ENCODE measurements at regions not wholly inside any gene's neighbourhood (a gene's known extent, or its start where the extent isn't known, plus 50 kb on each side); places are given as distances from the start of the nearest gene placed in this dataset.

DNA sequence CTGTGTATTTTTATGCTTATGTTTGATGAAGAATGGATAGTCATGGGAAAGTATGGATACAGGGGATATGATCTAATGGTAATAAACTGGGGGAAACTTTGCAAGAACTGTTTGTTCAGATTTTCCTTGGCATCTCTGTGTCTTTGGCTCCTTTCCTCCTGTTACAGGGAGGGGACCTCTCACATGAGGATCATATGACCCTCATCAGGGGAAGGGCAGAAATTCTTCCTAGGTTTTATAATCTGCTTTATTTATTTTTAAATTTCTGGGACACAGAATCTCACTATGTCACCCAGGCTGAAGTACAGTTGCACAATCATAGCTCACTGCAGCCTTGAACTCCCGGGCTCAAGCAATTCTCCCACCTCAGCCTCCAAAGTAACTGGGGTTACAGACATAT is 526.5 kb downstream of the CCER1 start:
- H3K36me3 ChIP-seq (ENCODE audit: low read depth), result no peaks in the 10 kb centered on the region
- intact Hi-C loops (cut with DNase I, micrococcal nuclease), result no loop called here
- no peaks in the 10 kb centered on the region for H3K9me3 ChIP-seq
- DNase-seq (no peak), ATAC-seq (no peak)
- no peak for TF ChIP-seq CTCF (IDR thresholded peaks at IDR 0.05)
- no peak overlapping the region for H3K4me3 ChIP-seq
- no peaks in the 10 kb centered on the region for H3K4me1 ChIP-seq (ENCODE audit: low read depth)

DNA sequence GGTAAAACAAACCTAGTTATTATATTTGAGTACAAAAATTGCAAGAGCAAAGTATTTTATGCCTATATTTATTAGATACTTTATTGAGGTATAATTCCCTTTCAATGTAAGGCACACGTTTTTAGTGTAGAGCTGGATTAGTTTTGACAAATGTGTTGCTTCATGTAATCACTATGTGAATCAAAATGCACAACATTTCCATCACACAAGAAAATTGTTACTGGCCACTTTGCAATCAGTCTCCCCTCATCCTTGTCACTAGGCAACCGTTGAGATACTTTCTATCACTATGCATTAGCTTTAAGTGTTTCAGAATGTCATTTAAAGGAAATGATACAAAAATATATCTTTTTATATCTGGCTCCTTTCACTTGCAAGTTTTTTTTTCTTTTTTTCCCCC is 531.0 kb downstream of the CCER1 start:
- intact Hi-C loops (cut with DNase I, micrococcal nuclease), result no loop called here
- no peak for ATAC-seq

GRCh38 chr12:90410962-90411361 is 544.0 kb downstream of the CCER1 start:
- no peaks in the 10 kb centered on the region for H3K36me3 ChIP-seq (ENCODE audit: low read depth)
- no peak for TF ChIP-seq CTCF (IDR thresholded peaks at IDR 0.05)
- DNase-seq, result peak in 1 of 3 donors; percentile 48
- no peaks in the 10 kb centered on the region for H3K4me1 ChIP-seq (ENCODE audit: low read depth)
- intact Hi-C loops (cut with DNase I, micrococcal nuclease), result no loop called here
- H3K4me3 ChIP-seq, result no peak overlapping the region
- no peak for ATAC-seq
- no peaks in the 10 kb centered on the region for H3K9me3 ChIP-seq

More for the DNA sequence above, 531.0 kb downstream of the CCER1 start:
- no peak overlapping the region for H3K4me3 ChIP-seq
- no peak for TF ChIP-seq CTCF (IDR thresholded peaks at IDR 0.05)
- no peaks in the 10 kb centered on the region for H3K4me1 ChIP-seq (ENCODE audit: low read depth)
- no peaks in the 10 kb centered on the region for H3K9me3 ChIP-seq
- no peaks in the 10 kb centered on the region for H3K36me3 ChIP-seq (ENCODE audit: low read depth)
- DNase-seq, result no peak

GRCh38 chr12:90407841-90408240 is 547.1 kb downstream of the CCER1 start:
- intact Hi-C loops (cut with DNase I, micrococcal nuclease), result no loop called here
- ATAC-seq (no peak), DNase-seq (no peak)
- no peaks in the 10 kb centered on the region for H3K9me3 ChIP-seq
- TF ChIP-seq CTCF (IDR thresholded peaks at IDR 0.05), result no peak
- H3K4me1 ChIP-seq (ENCODE audit: low read depth), result no peaks in the 10 kb centered on the region
- no peak overlapping the region for H3K4me3 ChIP-seq
- H3K36me3 ChIP-seq (ENCODE audit: low read depth), result no peaks in the 10 kb centered on the region

- TF ChIP-seq CTCF (IDR thresholded peaks at IDR 0.05), result no peak
- no peak overlapping the region for H3K4me3 ChIP-seq
- H3K4me1 ChIP-seq (ENCODE audit: low read depth), result no peaks in the 10 kb centered on the region
- H3K36me3 ChIP-seq (ENCODE audit: low read depth), result no peaks in the 10 kb centered on the region
- DNase-seq (no peak), ATAC-seq (no peak)
- no peaks in the 10 kb centered on the region for H3K9me3 ChIP-seq
- intact Hi-C loops (cut with DNase I, micrococcal nuclease), result no loop called here
These were observed 550.9 kb downstream of the CCER1 start for GRCh38 chr12:90404071-90404470.

DNA sequence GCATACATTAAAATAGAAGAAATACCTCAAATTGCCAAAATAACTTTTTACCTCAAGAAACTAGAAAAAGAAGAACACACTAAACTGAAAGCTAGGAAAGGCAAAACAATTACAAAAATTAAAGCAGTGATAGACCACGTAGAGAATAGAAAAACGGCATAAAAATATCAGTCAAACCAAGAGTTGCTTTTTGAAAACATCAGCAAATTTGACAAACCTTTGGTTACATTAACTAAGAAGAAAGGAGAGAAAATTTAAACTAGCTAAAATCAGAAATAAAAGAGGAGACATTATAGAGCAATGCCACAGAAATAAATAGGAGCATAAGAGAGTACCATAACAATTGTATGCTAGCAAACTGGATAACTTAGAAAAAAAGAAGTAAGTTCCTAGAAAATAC is 553.8 kb downstream of the CCER1 start:
- Histone ChIP-seq H3K36me3 (ENCODE audit: low read depth) (no peaks in the 10 kb centered on the region), H3K4me1 (ENCODE audit: low read depth) (no peaks in the 10 kb centered on the region), H3K4me3 (no peak overlapping the region), H3K9me3 (peaks cover 7% of the 10 kb centered on the region)
- intact Hi-C loops (cut with DNase I, micrococcal nuclease), result no loop called here
- no peak for TF ChIP-seq CTCF (IDR thresholded peaks at IDR 0.05)
- no peak for ATAC-seq
- no peak for DNase-seq

Measured in mucosa of descending colon (tissue), 3 donors.